NCI-H82 (cell line): ENCODE measurements at regions not wholly inside any gene's neighbourhood (a gene's known extent, or its start where the extent isn't known, plus 50 kb on each side); places are given as distances from the start of the nearest gene placed in this dataset.
"Not testable (repeated sequence)": the region's sequence is repeated elsewhere in the genome, so short reads cannot be mapped to it uniquely, and the experiment has no call there.

Experiments
- DNase-seq: peaks from one replicate; lab custom pipeline; 2025; lab: John Stamatoyannopoulos, UW

DNA sequence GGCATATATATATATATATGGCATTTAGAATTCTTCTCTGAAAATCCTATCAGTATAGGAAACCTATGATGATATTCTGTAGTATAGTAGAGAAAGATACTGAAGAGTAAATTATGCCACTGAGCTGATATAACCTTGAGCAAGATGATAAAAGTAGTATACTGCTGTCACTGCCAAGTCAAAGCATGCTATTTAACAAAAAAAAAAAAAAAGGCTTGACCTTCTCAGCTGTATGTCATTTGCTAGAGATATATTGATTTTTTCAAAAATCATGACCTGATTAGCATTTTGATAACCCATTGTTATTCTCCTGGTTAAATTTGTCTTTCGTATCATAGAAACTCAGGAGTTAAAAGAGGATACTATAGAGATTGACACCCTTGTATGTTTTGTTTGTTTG is 299.4 kb downstream of the ADAMTS20 start:
- DNase-seq, result no peak

- DNase-seq, result no peak
Measured at GRCh38 chr12:43245947-43246346, 306.1 kb downstream of the ADAMTS20 start.

DNA sequence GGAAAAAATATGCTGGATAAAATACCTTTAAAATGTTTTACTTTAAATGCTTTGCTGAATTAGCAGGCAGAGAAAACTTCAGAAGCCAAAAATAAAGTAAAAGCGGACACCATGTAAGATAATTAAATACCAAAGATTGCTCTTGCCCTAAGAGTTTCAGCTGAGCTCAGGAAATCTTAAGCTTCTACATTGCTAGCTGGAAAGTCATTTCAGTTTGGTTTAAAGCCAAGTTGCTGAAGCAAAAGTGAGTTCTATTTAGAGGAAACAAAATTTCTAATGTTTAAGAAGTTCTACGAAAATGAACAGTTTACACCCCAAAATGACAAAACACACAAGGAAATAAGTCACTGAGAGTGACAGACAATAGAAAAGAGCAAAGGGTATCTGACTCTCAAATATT is 310.0 kb downstream of the ADAMTS20 start:
- DNase-seq, result no peak

- no peak for DNase-seq
Measured at GRCh38 chr12:43238281-43238680, 313.7 kb downstream of the ADAMTS20 start.

- no peak for DNase-seq
Measured at GRCh38 chr12:43237238-43237879, 314.6 kb downstream of the ADAMTS20 start.

GRCh38 chr12:43235721-43236120 is 316.3 kb downstream of the ADAMTS20 start:
- DNase-seq, result no peak

DNA sequence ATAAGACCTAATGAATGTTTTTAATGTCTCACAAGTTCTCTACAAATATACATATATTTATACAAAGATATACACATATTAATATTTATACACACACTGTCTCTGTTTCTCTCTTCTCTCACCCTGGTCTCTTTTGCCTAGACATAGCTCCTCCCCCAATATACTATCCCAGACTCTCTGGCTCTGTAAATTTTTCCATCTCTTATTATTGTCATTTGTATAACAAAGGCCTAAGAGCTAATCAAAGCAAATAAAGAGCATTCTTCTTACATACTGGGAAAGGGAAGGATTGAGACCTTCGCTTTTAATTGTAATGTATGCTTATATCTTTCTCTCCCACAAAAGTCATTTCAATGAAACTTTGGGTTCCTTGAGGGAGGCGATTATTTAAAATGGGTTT is 318.1 kb downstream of the ADAMTS20 start:
- no peak for DNase-seq

GRCh38 chr12:43226151-43226550 is 325.9 kb downstream of the ADAMTS20 start:
- no peak for DNase-seq

- not testable (repeated sequence) for DNase-seq
Measured at GRCh38 chr12:43224190-43224805, 327.7 kb downstream of the ADAMTS20 start.

- DNase-seq, result no peak
Measured at GRCh38 chr12:43222796-43223195, 329.2 kb downstream of the ADAMTS20 start.

DNA sequence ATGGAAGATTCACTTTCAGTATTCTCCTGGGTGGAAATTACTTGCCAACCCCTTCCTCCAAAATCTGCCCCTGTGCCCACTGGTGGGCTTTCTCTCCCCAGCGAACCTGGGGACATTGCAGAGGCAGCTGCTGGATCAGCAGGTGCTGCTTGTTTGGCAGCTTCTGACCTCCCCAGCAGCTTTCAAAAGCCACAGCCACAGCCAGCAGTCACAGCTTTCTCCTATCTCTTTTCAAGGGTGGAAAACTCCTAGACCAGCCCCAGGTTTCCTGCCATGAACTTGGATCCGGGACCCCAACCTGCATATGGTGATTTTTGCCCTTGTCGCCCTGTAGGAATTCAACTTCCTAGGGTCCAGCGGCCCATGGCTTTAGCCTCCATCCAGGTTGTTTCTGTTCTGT is 330.8 kb downstream of the ADAMTS20 start:
- DNase-seq, result no peak

GRCh38 chr12:43216490-43216889 is 335.5 kb downstream of the ADAMTS20 start:
- no peak for DNase-seq

GRCh38 chr12:43214166-43214565 is 337.8 kb downstream of the ADAMTS20 start:
- peak; percentile 15 for DNase-seq

- DNase-seq, result no peak
Measured at GRCh38 chr12:43213608-43214007, 338.4 kb downstream of the ADAMTS20 start.

DNA sequence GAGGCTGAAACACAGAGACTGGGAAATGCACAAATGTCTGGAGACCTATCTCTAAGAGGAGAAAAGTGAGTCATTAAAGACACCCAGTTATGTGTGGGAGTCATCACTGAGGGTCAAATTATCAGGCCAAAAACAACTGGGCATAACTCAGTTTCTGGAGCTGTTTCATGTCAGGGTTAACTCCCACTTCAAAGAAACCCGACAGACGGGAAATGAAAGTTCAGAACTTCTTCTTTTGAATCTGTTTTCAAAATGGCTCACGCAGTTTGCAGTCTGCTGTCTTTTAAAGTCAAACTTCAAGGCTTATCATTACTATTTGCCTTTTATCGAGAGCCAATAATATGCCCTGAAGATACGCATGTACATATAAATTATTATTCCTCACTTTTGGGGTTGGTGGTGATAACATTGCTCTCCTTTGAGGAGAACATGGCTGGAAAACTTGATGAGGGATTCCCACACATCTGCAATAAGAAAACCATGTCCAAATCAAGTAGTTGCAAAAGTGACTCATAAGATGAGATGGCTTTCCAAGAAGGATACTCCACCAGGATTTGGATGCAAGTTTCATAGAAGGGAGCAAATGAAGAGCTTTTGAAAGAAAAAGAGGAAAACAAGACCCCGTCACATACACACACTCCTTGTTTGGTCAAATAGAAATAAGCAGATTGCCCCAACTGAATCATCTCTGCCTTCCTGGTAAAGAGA is 341.4 kb downstream of the ADAMTS20 start:
- no peak for DNase-seq

GRCh38 chr12:43208627-43209026 is 343.4 kb downstream of the ADAMTS20 start:
- DNase-seq, result no peak

DNA sequence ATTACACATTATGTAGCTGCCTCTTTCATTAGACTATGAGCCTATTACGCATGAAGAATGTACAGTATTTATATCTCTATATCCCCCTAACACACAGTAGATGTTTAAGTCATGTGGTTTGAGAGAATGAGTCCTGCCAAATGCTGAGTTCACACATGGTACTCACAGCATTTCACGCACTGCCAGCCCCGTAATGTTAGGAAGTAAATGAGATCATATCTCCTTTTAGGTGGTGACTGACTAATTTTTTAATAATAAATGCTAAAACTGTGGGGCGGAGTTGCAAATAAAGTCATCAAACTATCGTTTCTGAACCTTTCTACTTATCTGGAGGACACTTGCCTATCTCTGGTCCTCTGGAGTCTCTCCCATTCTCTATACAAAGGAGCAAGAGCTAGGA is 343.8 kb downstream of the ADAMTS20 start:
- DNase-seq, result no peak

DNA sequence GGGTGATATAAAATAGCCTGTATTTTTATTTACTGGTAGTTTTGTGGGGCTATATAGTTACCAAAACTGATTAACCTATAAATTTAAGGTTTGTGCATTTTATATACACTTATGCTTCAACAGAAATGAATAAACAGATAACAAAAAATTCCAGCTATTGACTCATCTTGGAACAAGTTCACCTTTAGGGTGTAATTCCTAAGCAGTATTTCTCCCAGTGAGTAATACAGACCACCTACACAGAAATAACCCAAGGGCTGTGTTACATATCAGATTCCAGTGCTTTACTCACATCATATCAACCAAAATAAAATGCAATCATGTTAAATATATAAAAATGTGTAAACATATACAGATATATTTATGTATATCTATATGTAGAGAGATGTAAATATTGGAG is 345.6 kb downstream of the ADAMTS20 start:
- DNase-seq, result no peak

DNA sequence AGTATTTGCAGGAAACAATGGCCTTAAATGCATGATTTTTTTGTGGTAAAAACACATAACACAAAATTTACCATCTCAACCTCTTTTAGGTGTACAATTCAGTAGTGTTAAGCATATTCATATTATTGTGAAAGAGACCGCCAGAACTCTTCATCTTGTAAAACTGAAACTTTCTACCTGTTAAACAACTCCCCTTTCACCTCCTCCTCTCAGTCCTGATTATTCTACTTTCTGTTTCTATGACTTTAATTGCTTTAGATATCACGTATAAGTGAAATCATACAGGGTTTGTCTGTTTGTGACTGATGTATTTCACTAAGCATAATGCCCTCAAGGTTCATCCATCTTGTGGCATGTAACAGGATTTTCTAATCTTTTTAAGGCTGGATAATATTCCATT is 353.4 kb downstream of the ADAMTS20 start:
- DNase-seq, result no peak

DNA sequence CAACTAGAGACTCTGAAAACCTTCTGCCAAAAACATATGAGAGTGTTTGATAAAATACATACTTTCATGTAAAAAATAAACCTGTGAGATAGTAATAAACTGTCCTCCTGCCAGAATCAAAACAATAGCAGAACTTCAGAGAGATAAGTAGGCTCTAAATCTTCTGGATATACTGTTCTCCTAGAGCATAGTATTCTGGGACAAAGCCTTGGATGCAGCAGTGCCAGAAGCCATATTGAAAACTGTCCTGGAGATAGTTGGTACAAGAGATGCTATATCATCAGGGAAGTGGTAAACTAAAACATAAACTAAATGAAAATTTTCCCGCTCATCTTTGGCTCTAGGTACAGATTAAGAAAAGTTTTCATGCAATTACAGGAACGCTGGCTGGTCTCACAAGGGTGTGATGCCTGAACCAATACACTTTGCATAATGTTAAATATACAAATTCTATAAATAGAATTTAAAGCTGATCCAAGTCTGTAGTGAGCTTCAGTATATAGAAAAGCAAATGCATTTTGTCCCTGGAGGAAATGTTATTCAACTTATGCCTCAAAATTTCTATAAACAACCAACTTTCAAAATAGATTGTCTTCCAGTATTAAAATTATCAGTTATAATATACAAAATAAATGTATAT is 355.6 kb downstream of the ADAMTS20 start:
- no peak for DNase-seq

DNA sequence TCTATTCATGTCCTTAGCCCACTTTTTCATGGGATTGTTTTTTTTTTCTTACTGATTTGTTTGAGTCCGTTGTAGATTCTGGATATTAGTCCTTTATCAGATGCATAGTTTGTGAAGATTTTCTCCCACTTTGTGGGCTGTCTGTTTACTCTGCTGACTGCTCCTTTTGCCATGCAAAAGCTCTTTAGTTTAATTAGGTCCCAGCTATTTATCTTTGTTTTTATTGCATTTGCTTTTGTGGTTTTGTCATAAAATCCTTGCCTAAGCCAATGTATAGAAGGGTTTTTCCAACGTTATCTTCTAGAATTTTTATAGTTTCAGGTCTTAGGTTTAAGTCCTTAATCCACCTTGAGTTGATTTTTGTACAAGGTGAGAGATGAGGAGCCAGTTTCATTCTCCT is 358.9 kb downstream of the ADAMTS20 start:
- DNase-seq, result not testable (repeated sequence)

- not testable (repeated sequence) for DNase-seq
Measured at GRCh38 chr12:43192442-43192841, 359.6 kb downstream of the ADAMTS20 start.

DNA sequence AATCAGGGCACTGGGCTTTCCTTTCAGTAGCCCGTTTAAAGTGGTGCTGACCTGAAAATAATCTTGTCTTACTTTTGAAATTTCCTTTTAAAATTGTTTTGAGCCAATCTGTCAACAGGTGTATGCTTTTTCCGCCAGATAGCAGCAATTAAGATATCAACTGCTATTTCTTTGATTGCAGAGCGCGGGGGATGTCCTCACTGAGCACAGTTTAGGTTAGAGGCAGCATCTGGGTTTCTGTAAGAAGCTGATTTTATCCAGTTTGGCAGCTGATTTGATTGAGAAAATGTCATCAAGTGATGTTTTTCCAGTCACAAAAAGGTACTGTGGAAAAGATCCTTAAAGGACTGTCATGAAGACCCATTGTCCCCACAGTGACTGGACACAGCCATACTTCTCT is 371.8 kb downstream of the ADAMTS20 start:
- DNase-seq, result no peak
